ENCODE measurements at regions not wholly inside any gene's neighbourhood (a gene's known extent, or its start where the extent isn't known, plus 50 kb on each side); places are given as distances from the start of the nearest gene placed in this dataset.

GRCh38 chr2:144326825-144327224 is 193.1 kb downstream of the ZEB2 start:
- TF ChIP-seq CTCF (IDR thresholded peaks at IDR 0.05; ENCODE audit: insufficient read depth, low read length), result no peak
- no peak for DNase-seq (ENCODE audit: low read depth)
- H3K4me3 ChIP-seq (ENCODE audit: low read depth, low read length), result no peak overlapping the region

- TF ChIP-seq CTCF (IDR thresholded peaks at IDR 0.05; ENCODE audit: insufficient read depth, low read length), result no peak
- no peak overlapping the region for H3K4me3 ChIP-seq (ENCODE audit: low read depth, low read length)
- no peak for DNase-seq (ENCODE audit: low read depth)
Observed at GRCh38 chr2:144325086-144325485, 194.8 kb downstream of the ZEB2 start.

GRCh38 chr2:144324446-144325045 is 195.4 kb downstream of the ZEB2 start:
- no peak overlapping the region for H3K4me3 ChIP-seq (ENCODE audit: low read depth, low read length)
- no peak for DNase-seq (ENCODE audit: low read depth)
- no peak for TF ChIP-seq CTCF (IDR thresholded peaks at IDR 0.05; ENCODE audit: insufficient read depth, low read length)

GRCh38 chr2:144323946-144324345 is 196.0 kb downstream of the ZEB2 start:
- no peak for TF ChIP-seq CTCF (IDR thresholded peaks at IDR 0.05; ENCODE audit: insufficient read depth, low read length)
- DNase-seq (ENCODE audit: low read depth), result no peak
- H3K4me3 ChIP-seq (ENCODE audit: low read depth, low read length), result no peak overlapping the region

- no peak overlapping the region for H3K4me3 ChIP-seq (ENCODE audit: low read depth, low read length)
- peak; percentile 19 for DNase-seq (ENCODE audit: low read depth)
- TF ChIP-seq CTCF (IDR thresholded peaks at IDR 0.05; ENCODE audit: insufficient read depth, low read length), result no peak
Observed at GRCh38 chr2:144322379-144322778, 197.5 kb downstream of the ZEB2 start.

- peak; percentile 34 for DNase-seq (ENCODE audit: low read depth)
- TF ChIP-seq CTCF (IDR thresholded peaks at IDR 0.05; ENCODE audit: insufficient read depth, low read length), result no peak
- H3K4me3 ChIP-seq (ENCODE audit: low read depth, low read length), result no peak overlapping the region
Observed at GRCh38 chr2:144320491-144320890, 199.4 kb downstream of the ZEB2 start.
